Mammary epithelial cell (primary cell): ENCODE measurements at regions not wholly inside any gene's neighbourhood (a gene's known extent, or its start where the extent isn't known, plus 50 kb on each side); places are given as distances from the start of the nearest gene placed in this dataset.

Source experiments
- EZH2 ChIP-seq: IDR thresholded peaks from 2 replicates; pipeline ENCODE4 v1.6.1; 2012; ENCODE audit warnings: low read length, inconsistent platforms, borderline replicate concordance
- TF ChIP-seq, protein P1 (sequence below), 2 donors: IDR thresholded peaks in 1 of 2; conservative IDR thresholded peaks in 1 of 2; 2 replicates each; pipeline ENCODE4 v1.5.1; 2011 to 2012; ENCODE audit warnings: inconsistent platforms in 2 of 2, low read length in 2 of 2, mild to moderate bottlenecking in 2 of 2, control low read depth in 1 of 2, low read depth in 1 of 2; ENCODE audit not compliant: insufficient read depth in 1 of 2; ENCODE audit errors: extremely low read depth in 1 of 2

DNA sequence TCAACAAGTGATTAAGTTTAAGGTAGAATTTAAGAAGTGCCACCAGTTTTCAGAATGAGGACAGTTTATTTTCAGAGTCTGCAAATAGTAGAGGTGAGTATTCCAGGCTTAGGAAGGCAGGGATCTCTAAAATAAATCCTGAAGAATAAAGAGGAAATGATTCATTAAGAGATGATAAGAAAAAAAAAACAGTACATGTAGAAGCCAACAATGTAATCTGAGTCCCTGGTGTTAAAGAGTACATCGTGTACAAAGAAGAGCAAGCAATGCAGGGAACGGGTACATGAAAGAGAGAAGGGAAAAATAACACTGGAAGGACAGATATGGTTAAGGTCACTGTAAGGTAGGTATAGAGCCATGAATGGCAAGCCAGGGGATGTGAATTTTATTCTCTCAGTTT lies 95.2 kb upstream of the FOXG1 start:
- TF ChIP-seq, protein P1, sequence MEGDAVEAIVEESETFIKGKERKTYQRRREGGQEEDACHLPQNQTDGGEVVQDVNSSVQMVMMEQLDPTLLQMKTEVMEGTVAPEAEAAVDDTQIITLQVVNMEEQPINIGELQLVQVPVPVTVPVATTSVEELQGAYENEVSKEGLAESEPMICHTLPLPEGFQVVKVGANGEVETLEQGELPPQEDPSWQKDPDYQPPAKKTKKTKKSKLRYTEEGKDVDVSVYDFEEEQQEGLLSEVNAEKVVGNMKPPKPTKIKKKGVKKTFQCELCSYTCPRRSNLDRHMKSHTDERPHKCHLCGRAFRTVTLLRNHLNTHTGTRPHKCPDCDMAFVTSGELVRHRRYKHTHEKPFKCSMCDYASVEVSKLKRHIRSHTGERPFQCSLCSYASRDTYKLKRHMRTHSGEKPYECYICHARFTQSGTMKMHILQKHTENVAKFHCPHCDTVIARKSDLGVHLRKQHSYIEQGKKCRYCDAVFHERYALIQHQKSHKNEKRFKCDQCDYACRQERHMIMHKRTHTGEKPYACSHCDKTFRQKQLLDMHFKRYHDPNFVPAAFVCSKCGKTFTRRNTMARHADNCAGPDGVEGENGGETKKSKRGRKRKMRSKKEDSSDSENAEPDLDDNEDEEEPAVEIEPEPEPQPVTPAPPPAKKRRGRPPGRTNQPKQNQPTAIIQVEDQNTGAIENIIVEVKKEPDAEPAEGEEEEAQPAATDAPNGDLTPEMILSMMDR (conservative IDR thresholded peaks at IDR 0.05 in 1 of 2, IDR thresholded peaks at IDR 0.05 in 1 of 2; ENCODE audit: extremely low read depth in 1 of 2, insufficient read depth in 1 of 2, low read depth in 1 of 2, low read length in 2 of 2), result no peak
- no peak for TF ChIP-seq EZH2
